GM12864 (cell line): ENCODE measurements at regions not wholly inside any gene's neighbourhood (a gene's known extent, or its start where the extent isn't known, plus 50 kb on each side); places are given as distances from the start of the nearest gene placed in this dataset.
"Not testable (repeated sequence)": the region's sequence is repeated elsewhere in the genome, so short reads cannot be mapped to it uniquely, and the experiment has no call there.

Experiments
- DNase-seq: peaks from one replicate; pipeline ENCODE4 v3.0.0-alpha.2; 2011; ENCODE audit warnings: low read depth
- H3K4me3 ChIP-seq: 2 replicates; pipeline ENCODE4 v1.5.1; 2011; ENCODE audit warnings: mild to moderate bottlenecking, low read depth, low read length, control low read depth
- CTCF ChIP-seq: IDR thresholded peaks from 2 replicates; pipeline ENCODE4 v1.5.1; 2011; ENCODE audit warnings: low read depth, mild to moderate bottlenecking, moderate library complexity, low read length, control low read depth, inconsistent platforms; ENCODE audit errors: missing control alignments

DNA sequence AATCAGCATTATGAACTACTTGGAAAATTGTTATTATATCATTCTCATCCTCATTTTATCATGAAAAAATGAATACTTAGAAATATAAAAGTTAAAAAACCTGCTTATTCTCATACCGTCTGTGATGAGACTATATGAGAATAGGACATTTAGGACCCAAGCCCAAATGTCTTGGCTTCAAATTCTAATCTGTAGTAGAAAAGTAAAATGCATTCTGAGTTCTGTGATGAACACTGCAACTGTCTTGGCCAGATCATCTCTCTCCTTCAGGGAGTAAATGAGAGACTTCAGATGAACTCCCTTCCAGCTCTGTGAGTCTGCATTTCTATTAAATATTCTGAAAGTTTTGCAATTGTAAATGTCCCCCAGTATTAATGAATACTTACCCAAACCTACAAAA, 940.7 kb upstream of the KLHL29 start:
- no peak for TF ChIP-seq CTCF

GRCh38 chr2:22449696-22450095, 935.3 kb upstream of the KLHL29 start:
- TF ChIP-seq CTCF = no peak
- no peak overlapping the region for H3K4me3 ChIP-seq
- DNase-seq = no peak

More for the DNA sequence above, 940.7 kb upstream of the KLHL29 start:
- no peak for DNase-seq
- H3K4me3 ChIP-seq = no peak overlapping the region

GRCh38 chr2:22450831-22451230, 934.1 kb upstream of the KLHL29 start:
- no peak overlapping the region for H3K4me3 ChIP-seq
- DNase-seq = no peak
- TF ChIP-seq CTCF = no peak

- DNase-seq = no peak
- H3K4me3 ChIP-seq = no peak overlapping the region
- no peak for TF ChIP-seq CTCF
Observed at GRCh38 chr2:22454826-22455485, 930.0 kb upstream of the KLHL29 start.

- no peak for DNase-seq
- H3K4me3 ChIP-seq = no peak overlapping the region
- TF ChIP-seq CTCF = no peak
Observed at GRCh38 chr2:22458440-22458839, 926.5 kb upstream of the KLHL29 start.

DNA sequence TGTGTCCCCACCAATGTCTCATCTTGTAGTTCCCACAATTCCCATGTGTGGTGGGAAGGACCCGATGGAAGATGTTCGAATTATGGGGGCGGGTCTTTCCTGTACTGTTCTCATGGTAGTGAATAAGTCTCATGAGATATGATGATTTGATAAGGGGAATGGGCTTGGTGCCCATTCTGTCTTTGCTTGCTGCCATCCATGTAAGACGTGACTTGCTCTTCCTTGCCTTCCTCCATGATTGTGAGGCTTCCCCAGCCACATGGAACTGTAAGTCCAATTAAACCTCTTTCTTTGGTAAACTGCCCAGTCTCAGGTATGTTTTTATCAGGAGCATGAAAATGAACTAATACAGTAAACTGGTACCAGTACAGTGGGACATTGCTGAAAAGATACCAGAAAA, 909.9 kb upstream of the KLHL29 start:
- not testable (repeated sequence) for DNase-seq, H3K4me3 ChIP-seq

- no peak for TF ChIP-seq CTCF
- H3K4me3 ChIP-seq = no peak overlapping the region
- no peak for DNase-seq
Observed at GRCh38 chr2:22478329-22478728, 906.6 kb upstream of the KLHL29 start.
